Esophagus (tissue), 2 donors: ENCODE measurements at regions not wholly inside any gene's neighbourhood (a gene's known extent, or its start where the extent isn't known, plus 50 kb on each side); places are given as distances from the start of the nearest gene placed in this dataset.

ENCODE experiments used
- H3K27ac ChIP-seq, 2 donors: one replicate each; pipeline ENCODE4 v1.5.1; 2013; ENCODE audit warnings: low read depth in 2 of 2, mild to moderate bottlenecking in 2 of 2, inconsistent platforms in 1 of 2, low read length in 1 of 2, moderate library complexity in 1 of 2
- H3K27me3 ChIP-seq, 2 donors: one replicate each; pipeline ENCODE4 v1.6.1; 2013; ENCODE audit warnings: low read length in 2 of 2, control low read depth in 1 of 2, mild to moderate bottlenecking in 1 of 2; ENCODE audit not compliant: insufficient read depth in 2 of 2, control insufficient read depth in 1 of 2
- H3K36me3 ChIP-seq, 2 donors: one replicate each; pipeline ENCODE4 v1.6.1; 2013; ENCODE audit warnings: low read length in 1 of 2; ENCODE audit not compliant: control insufficient read depth in 2 of 2, insufficient read depth in 2 of 2
- H3K4me1 ChIP-seq, 2 donors: one replicate each; pipeline ENCODE4 v1.6.1; 2013; ENCODE audit warnings: low read length in 1 of 2; ENCODE audit not compliant: control insufficient read depth in 2 of 2, insufficient read depth in 2 of 2
- H3K4me3 ChIP-seq, 2 donors: one replicate each; pipeline ENCODE4 v1.5.1; 2013; ENCODE audit warnings: low read length in 2 of 2, mild to moderate bottlenecking in 2 of 2, low read depth in 1 of 2, moderate library complexity in 1 of 2
- H3K9me3 ChIP-seq, 2 donors: one replicate each; pipeline ENCODE4 v1.6.1; 2013; ENCODE audit warnings: mild to moderate bottlenecking in 2 of 2, low read depth in 1 of 2, low read length in 1 of 2, moderate library complexity in 1 of 2; ENCODE audit not compliant: control insufficient read depth in 2 of 2, insufficient read depth in 1 of 2
- WGBS, 2 donors: extraction: QIAGEN DNeasy Blood & Tissue Kit; methylation state at CpG; one replicate each; pipeline ENCODE4 v1.1.7; 2013; 5-methylcytosine and 5-hydroxymethylcytosine counted together
- donor health status: healthy with polysubstance abuse.
- donor health status: Bipolar disorder and iron deficiency.

- Histone ChIP-seq H3K4me1 (no peaks in the 10 kb centered on the region), H3K9me3 (no peaks in the 10 kb centered on the region), H3K27ac (no peak overlapping the region), H3K36me3 (no peaks in the 10 kb centered on the region), H3K27me3 (no peaks in the 10 kb centered on the region), H3K4me3 (no peak overlapping the region)
- WGBS, 2 donors = 78 to 87% methylated on average over 2 of the region's 2 CpGs
These were observed 67.5 kb upstream of the STK17B start for GRCh38 chr2:196238836-196239380.

- 60 to 67% methylated on average over 10 of the region's 10 CpGs for WGBS, 2 donors
- no peaks in the 10 kb centered on the region for H3K36me3 ChIP-seq
- no peaks in the 10 kb centered on the region for H3K9me3 ChIP-seq
- no peaks in the 10 kb centered on the region for H3K4me1 ChIP-seq
- H3K27ac ChIP-seq = peak overlapping the region; percentile 25 to 37
- H3K4me3 ChIP-seq = no peak overlapping the region
- no peaks in the 10 kb centered on the region for H3K27me3 ChIP-seq
These were observed 68.5 kb upstream of the STK17B start for GRCh38 chr2:196239622-196240587.

- peak overlapping the region; percentile 14 to 38 for H3K27ac ChIP-seq
- H3K4me1 ChIP-seq = no peaks in the 10 kb centered on the region
- 81 to 86% methylated on average over 3 of the region's 3 CpGs for WGBS, 2 donors
These were observed 69.8 kb upstream of the STK17B start for GRCh38 chr2:196241175-196241574.

GRCh38 chr2:196242131-196242620 lies 70.8 kb upstream of the STK17B start:
- peak overlapping the region; percentile 1 to 58 for H3K27ac ChIP-seq
- no peaks in the 10 kb centered on the region for H3K36me3 ChIP-seq
- H3K27me3 ChIP-seq = no peaks in the 10 kb centered on the region
- H3K4me3 ChIP-seq = no peak overlapping the region
- no peaks in the 10 kb centered on the region for H3K4me1 ChIP-seq
- H3K9me3 ChIP-seq = no peaks in the 10 kb centered on the region
- 69 to 73% methylated on average over 7 of the region's 7 CpGs for WGBS, 2 donors

More at GRCh38 chr2:196241175-196241574, 69.8 kb upstream of the STK17B start:
- H3K4me3 ChIP-seq = no peak overlapping the region
- H3K27me3 ChIP-seq = no peaks in the 10 kb centered on the region
- no peaks in the 10 kb centered on the region for H3K9me3 ChIP-seq
- H3K36me3 ChIP-seq = no peaks in the 10 kb centered on the region

- no peaks in the 10 kb centered on the region for H3K4me1 ChIP-seq
- H3K27me3 ChIP-seq = no peaks in the 10 kb centered on the region
- no peaks in the 10 kb centered on the region for H3K36me3 ChIP-seq
- 63 to 87% methylated on average over 2 of the region's 2 CpGs for WGBS, 2 donors
- H3K27ac ChIP-seq = no peak overlapping the region
- H3K4me3 ChIP-seq = no peak overlapping the region
- H3K9me3 ChIP-seq = no peaks in the 10 kb centered on the region
These were observed 73.1 kb upstream of the STK17B start for GRCh38 chr2:196244516-196244915.

GRCh38 chr2:196244966-196245365 lies 73.6 kb upstream of the STK17B start:
- no peaks in the 10 kb centered on the region for H3K36me3 ChIP-seq
- no peak overlapping the region for H3K27ac ChIP-seq
- no peak overlapping the region for H3K4me3 ChIP-seq
- no peaks in the 10 kb centered on the region for H3K4me1 ChIP-seq
- H3K27me3 ChIP-seq = no peaks in the 10 kb centered on the region
- 82 to 87% methylated on average over 4 of the region's 4 CpGs for WGBS, 2 donors
- H3K9me3 ChIP-seq = no peaks in the 10 kb centered on the region

- 71 to 84% methylated on average over 4 of the region's 4 CpGs for WGBS, 2 donors
- H3K4me3 ChIP-seq = no peak overlapping the region
- H3K9me3 ChIP-seq = no peaks in the 10 kb centered on the region
These were observed 74.2 kb upstream of the STK17B start for GRCh38 chr2:196245378-196246140.

GRCh38 chr2:196247114-196247975 lies 76.0 kb upstream of the STK17B start:
- Histone ChIP-seq H3K27me3 (no peaks in the 10 kb centered on the region), H3K4me3 (no peak overlapping the region), H3K4me1 (no peaks in the 10 kb centered on the region), H3K27ac (no peak overlapping the region), H3K36me3 (no peaks in the 10 kb centered on the region), H3K9me3 (no peaks in the 10 kb centered on the region)
- 71 to 77% methylated on average over 8 of the region's 8 CpGs for WGBS, 2 donors

More at GRCh38 chr2:196245378-196246140, 74.2 kb upstream of the STK17B start:
- Histone ChIP-seq H3K4me1 (no peaks in the 10 kb centered on the region), H3K36me3 (no peaks in the 10 kb centered on the region), H3K27ac (no peak overlapping the region), H3K27me3 (no peaks in the 10 kb centered on the region)

- Histone ChIP-seq H3K9me3 (no peaks in the 10 kb centered on the region), H3K4me1 (no peaks in the 10 kb centered on the region), H3K27me3 (no peaks in the 10 kb centered on the region), H3K27ac (no peak overlapping the region), H3K4me3 (no peak overlapping the region), H3K36me3 (no peaks in the 10 kb centered on the region)
- WGBS, 2 donors = 40 to 73% methylated on average over 3 of the region's 3 CpGs
These were observed 76.5 kb upstream of the STK17B start for GRCh38 chr2:196247976-196248280.
